Skeletal muscle satellite cell (primary cell): ENCODE measurements at regions not wholly inside any gene's neighbourhood (a gene's known extent, or its start where the extent isn't known, plus 50 kb on each side); places are given as distances from the start of the nearest gene placed in this dataset.

Source experiments
- H3K27me3 ChIP-seq: 2 replicates; pipeline ENCODE4 v1.7.0; 2013; ENCODE audit warnings: low read length; ENCODE audit not compliant: control insufficient read depth, insufficient read depth
- H3K36me3 ChIP-seq: 2 replicates; pipeline ENCODE4 v1.7.0; 2013; ENCODE audit warnings: mild to moderate bottlenecking, control low read depth, low read length; ENCODE audit not compliant: insufficient read depth
- H3K4me1 ChIP-seq: 2 replicates; pipeline ENCODE4 v1.7.0; 2013; ENCODE audit warnings: low read length; ENCODE audit not compliant: control insufficient read depth, insufficient read depth
- H3K4me2 ChIP-seq: 2 replicates; pipeline ENCODE4 v1.7.0; 2013; ENCODE audit warnings: mild to moderate bottlenecking, low read length
- H3K4me3 ChIP-seq: 2 replicates; pipeline ENCODE4 v1.7.0; 2013; ENCODE audit warnings: low read length
- H3K9ac ChIP-seq: 2 replicates; pipeline ENCODE4 v1.7.0; 2013; ENCODE audit warnings: mild to moderate bottlenecking, low read depth, low read length, moderate library complexity
- H3K9me3 ChIP-seq: replicated peaks from 2 replicates; pipeline ENCODE4 v1.7.0; 2013; ENCODE audit warnings: mild to moderate bottlenecking, control low read depth, low read length

DNA sequence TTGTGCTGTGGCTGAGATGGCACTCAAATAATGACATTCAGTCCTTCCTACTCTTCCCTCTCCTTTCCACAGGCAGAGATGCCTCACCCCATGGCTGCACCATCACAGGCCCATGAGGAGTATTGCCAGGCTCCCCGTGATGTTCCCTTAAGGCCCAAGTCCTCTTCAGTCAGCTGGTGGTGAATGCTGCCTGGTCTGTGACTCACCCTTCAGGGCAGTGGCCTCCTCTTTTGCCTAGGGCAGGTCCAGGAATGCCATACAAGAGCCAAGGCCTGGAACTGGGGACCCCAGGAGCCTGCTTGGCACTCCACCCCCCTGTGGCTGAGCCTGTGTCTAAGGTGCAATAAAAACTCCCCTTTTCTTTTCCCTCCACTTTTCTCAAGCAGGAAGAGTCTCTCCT lies 144.2 kb upstream of the GEMIN8 start:
- Histone ChIP-seq H3K9ac (no peak overlapping the region), H3K4me3 (no peak overlapping the region), H3K4me2 (no peak overlapping the region), H3K27me3 (no peaks in the 10 kb centered on the region), H3K9me3 (no peaks in the 10 kb centered on the region), H3K36me3 (no peaks in the 10 kb centered on the region), H3K4me1 (no peaks in the 10 kb centered on the region)

DNA sequence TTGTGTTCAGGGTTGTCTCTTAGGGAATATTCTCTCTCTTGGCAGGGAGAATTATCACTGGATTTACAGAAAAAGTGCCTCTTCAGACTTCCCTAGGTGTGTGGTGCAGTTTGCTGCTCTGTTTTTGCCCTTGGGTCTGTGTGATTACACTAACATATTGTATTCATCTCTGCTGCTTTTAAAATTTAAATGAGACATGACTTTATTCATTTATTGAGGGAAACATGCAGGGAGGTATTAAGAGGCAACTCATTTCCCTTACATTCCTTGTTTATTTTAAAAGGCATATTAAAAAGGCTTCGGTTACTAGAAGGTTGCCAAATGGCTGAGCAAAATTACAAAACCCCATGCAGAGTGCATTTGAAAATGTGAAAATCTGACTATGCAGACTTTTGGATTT lies 135.1 kb upstream of the GEMIN8 start:
- Histone ChIP-seq H3K4me2 (no peak overlapping the region), H3K4me1 (no peaks in the 10 kb centered on the region), H3K36me3 (no peaks in the 10 kb centered on the region), H3K9ac (no peak overlapping the region), H3K27me3 (no peaks in the 10 kb centered on the region), H3K9me3 (no peaks in the 10 kb centered on the region), H3K4me3 (no peak overlapping the region)

DNA sequence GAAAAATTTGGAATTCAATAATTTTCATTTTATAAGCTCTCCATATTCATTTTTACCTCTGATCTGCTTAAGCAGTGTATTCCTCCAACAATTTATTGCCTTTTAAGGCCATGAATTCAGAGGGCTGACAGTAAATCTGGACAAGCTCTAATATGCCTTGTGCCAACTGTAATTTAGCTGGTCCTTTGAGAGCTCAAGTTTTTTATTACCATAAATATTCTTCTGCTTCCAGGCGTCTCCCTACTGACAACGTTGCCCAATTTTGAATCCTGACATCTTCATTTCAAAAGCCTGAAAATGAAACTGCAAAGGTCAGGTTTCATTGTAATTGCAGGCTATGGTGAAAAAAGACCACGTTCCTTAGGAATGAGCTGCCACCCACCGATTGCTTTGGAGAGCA lies 95.8 kb upstream of the GEMIN8 start:
- Histone ChIP-seq H3K27me3 (no peaks in the 10 kb centered on the region), H3K4me1 (no peaks in the 10 kb centered on the region), H3K9me3 (no peaks in the 10 kb centered on the region), H3K4me2 (no peak overlapping the region), H3K9ac (no peak overlapping the region), H3K4me3 (no peak overlapping the region), H3K36me3 (no peaks in the 10 kb centered on the region)

GRCh38 chrX:14124562-14124961 lies 94.9 kb upstream of the GEMIN8 start:
- H3K27me3 ChIP-seq: no peaks in the 10 kb centered on the region
- H3K4me2 ChIP-seq: no peak overlapping the region
- no peak overlapping the region for H3K9ac ChIP-seq
- H3K4me1 ChIP-seq: no peaks in the 10 kb centered on the region
- H3K4me3 ChIP-seq: no peak overlapping the region
- H3K36me3 ChIP-seq: no peaks in the 10 kb centered on the region
- H3K9me3 ChIP-seq: no peaks in the 10 kb centered on the region

GRCh38 chrX:14095702-14096101 lies 66.0 kb upstream of the GEMIN8 start:
- H3K4me2 ChIP-seq: no peak overlapping the region
- H3K4me1 ChIP-seq: no peaks in the 10 kb centered on the region
- H3K27me3 ChIP-seq: no peaks in the 10 kb centered on the region
- H3K4me3 ChIP-seq: no peak overlapping the region
- H3K9me3 ChIP-seq: no peaks in the 10 kb centered on the region
- H3K9ac ChIP-seq: no peak overlapping the region
- H3K36me3 ChIP-seq: no peaks in the 10 kb centered on the region

DNA sequence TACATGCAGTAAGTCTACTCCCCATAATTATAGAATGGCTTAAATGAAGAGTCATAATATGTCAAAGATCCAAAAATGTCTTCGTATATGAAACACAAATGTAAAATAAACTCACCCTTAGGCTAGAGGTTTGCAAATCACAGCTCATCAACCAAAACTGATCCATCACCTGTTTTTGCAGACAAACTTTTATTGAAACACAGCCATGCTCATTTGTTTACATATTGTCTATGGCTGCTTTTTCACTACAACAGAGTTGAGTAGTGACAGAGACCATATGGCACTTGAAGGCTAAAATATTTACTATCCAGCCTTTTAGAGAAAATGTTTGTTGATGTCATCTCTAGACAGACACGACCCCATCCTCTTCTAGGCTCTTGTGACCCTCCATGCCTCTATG lies 64.5 kb upstream of the GEMIN8 start:
- no peaks in the 10 kb centered on the region for H3K36me3 ChIP-seq
- no peak overlapping the region for H3K4me3 ChIP-seq
- H3K9me3 ChIP-seq: no peaks in the 10 kb centered on the region
- no peak overlapping the region for H3K4me2 ChIP-seq
- no peak overlapping the region for H3K9ac ChIP-seq
- H3K27me3 ChIP-seq: no peaks in the 10 kb centered on the region
- no peaks in the 10 kb centered on the region for H3K4me1 ChIP-seq

- no peaks in the 10 kb centered on the region for H3K36me3 ChIP-seq
- no peak overlapping the region for H3K4me2 ChIP-seq
- peaks cover 6% of the 10 kb centered on the region for H3K27me3 ChIP-seq
- H3K4me3 ChIP-seq: no peak overlapping the region
- no peaks in the 10 kb centered on the region for H3K4me1 ChIP-seq
- no peak overlapping the region for H3K9ac ChIP-seq
- H3K9me3 ChIP-seq: no peaks in the 10 kb centered on the region
Observed at GRCh38 chrX:14084466-14084865, 54.8 kb upstream of the GEMIN8 start.

DNA sequence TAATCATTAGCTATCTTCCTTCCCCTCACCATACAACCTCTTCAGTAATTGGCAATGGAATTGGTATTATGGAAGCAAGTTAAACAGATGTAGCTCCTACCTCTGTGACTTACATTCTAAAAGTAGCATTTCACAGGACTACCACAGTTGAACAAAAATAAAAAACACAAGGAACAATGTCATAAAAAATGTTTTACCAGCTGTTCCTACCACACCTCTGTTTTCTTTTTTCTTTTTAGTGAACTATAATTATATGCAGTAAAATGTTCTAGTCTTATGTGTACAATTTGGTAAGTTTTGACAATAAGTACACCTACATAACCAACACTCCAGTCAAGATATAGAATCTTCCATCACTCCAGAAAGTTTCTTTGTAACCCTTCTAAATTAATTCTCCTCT lies 54.1 kb upstream of the GEMIN8 start:
- Histone ChIP-seq H3K36me3 (no peaks in the 10 kb centered on the region), H3K4me1 (no peaks in the 10 kb centered on the region), H3K9me3 (no peaks in the 10 kb centered on the region), H3K9ac (no peak overlapping the region), H3K4me3 (no peak overlapping the region), H3K4me2 (no peak overlapping the region), H3K27me3 (peaks cover 6% of the 10 kb centered on the region)

DNA sequence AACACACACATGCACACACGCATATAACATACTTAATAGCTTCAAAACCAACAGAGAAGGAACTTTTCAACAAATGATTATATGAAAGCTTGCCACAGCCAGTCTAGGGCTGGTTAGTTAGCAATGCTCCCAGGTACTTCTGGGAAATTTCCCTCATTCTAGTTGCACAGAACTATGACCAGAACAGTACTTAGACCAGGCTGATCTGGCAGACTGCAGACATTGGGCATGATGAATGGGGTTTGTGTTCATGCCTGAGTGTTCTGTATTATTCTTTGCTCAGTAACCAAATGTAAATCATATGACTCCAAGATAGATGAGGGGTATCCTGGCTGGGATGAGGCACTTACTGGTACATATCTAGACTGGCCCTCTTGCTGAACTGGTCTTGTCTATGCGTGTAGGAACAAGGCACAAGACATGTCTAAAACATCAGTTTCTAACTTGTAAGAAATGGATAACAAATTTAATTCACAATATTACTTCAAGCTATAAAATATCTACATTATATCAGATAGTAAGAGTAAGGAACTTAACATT lies 50.3 kb upstream of the GEMIN8 start:
- Histone ChIP-seq H3K4me1 (no peaks in the 10 kb centered on the region), H3K9me3 (no peaks in the 10 kb centered on the region), H3K4me3 (no peak overlapping the region), H3K27me3 (peaks cover 4% of the 10 kb centered on the region), H3K4me2 (no peak overlapping the region), H3K36me3 (no peaks in the 10 kb centered on the region), H3K9ac (no peak overlapping the region)
